ENCODE measurements at regions not wholly inside any gene's neighbourhood (a gene's known extent, or its start where the extent isn't known, plus 50 kb on each side); places are given as distances from the start of the nearest gene placed in this dataset.

- H2BK12ac ChIP-seq (ENCODE audit: low read length): no peak overlapping the region
- peak overlapping the region; percentile 11 for H3K18ac ChIP-seq (ENCODE audit: low read length)
- H2BK15ac ChIP-seq (ENCODE audit: low read length): no peak overlapping the region
- no peak overlapping the region for H3K23ac ChIP-seq (ENCODE audit: low read depth, low read length, poor library complexity)
- no peak overlapping the region for H3K14ac ChIP-seq (ENCODE audit: low read length)
- H2BK5ac ChIP-seq (ENCODE audit: low read length): peak overlapping the region; percentile 33
- H3K79me1 ChIP-seq (ENCODE audit: low read depth, low read length): no peaks in the 10 kb centered on the region
- H3K9ac ChIP-seq (ENCODE audit: low read depth, low read length, poor library complexity): no peak overlapping the region
- no CpG with 5 or more reads among the region's 4 CpGs for WGBS, 2 donors (ENCODE audit: extremely low coverage in 2 of 2, insufficient read length in 2 of 2, insufficient replicate concordance in 1 of 2)
- H3K27me3 ChIP-seq (ENCODE audit: control insufficient read depth in 3 of 3, insufficient read depth in 3 of 3, low read depth in 1 of 3, low read length in 3 of 3): no peaks in the 10 kb centered on the region
- H3K9me3 ChIP-seq (replicated peaks in 1 of 2; ENCODE audit: control insufficient read depth in 2 of 2, insufficient read depth in 1 of 2, low read depth in 1 of 2, low read length in 2 of 2): no peaks in the 10 kb centered on the region
- peak overlapping the region; percentile 33 for H2AK5ac ChIP-seq (ENCODE audit: low read depth, low read length)
- H3K4me2 ChIP-seq (ENCODE audit: insufficient read depth, low read length, poor library complexity, severe bottlenecking): no peak overlapping the region
- no peak for DNase-seq (ENCODE audit: low spot score)
- H3K4me3 ChIP-seq (ENCODE audit: low read length in 2 of 2): no peak overlapping the region
- H3K4ac ChIP-seq (ENCODE audit: low read length): no peak overlapping the region
- H3K27ac ChIP-seq (replicated peaks; ENCODE audit: low read length): no peak overlapping the region
- no peak overlapping the region for H2AFZ ChIP-seq (ENCODE audit: low read length)
- no peaks in the 10 kb centered on the region for H3K4me1 ChIP-seq (ENCODE audit: control insufficient read depth in 2 of 2, insufficient read depth in 1 of 2, low read depth in 1 of 2, low read length in 2 of 2)
- H3K36me3 ChIP-seq (replicated peaks in 1 of 2; ENCODE audit: control insufficient read depth in 2 of 2, insufficient read depth in 2 of 2, low read length in 2 of 2): no peaks in the 10 kb centered on the region
- H4K8ac ChIP-seq (ENCODE audit: low read depth, low read length): no peak overlapping the region
- no peak overlapping the region for H2BK120ac ChIP-seq (ENCODE audit: low read depth, low read length)
- no peak overlapping the region for H4K91ac ChIP-seq (ENCODE audit: low read depth, low read length, poor library complexity)
These were observed 483.2 kb upstream of the MKI67 start for GRCh38 chr10:128609460-128609859.

GRCh38 chr10:128610113-128610512, 483.9 kb upstream of the MKI67 start:
- Histone ChIP-seq H2BK120ac (ENCODE audit: low read depth, low read length) (peak overlapping the region; percentile 16), H4K8ac (ENCODE audit: low read depth, low read length) (no peak overlapping the region), H2AFZ (ENCODE audit: low read length) (no peak overlapping the region), H3K4me2 (ENCODE audit: insufficient read depth, low read length, poor library complexity, severe bottlenecking) (no peak overlapping the region), H3K18ac (ENCODE audit: low read length) (peak overlapping the region; percentile 42), H3K4me1 (ENCODE audit: control insufficient read depth in 2 of 2, insufficient read depth in 1 of 2, low read depth in 1 of 2, low read length in 2 of 2) (no peaks in the 10 kb centered on the region), H2BK15ac (ENCODE audit: low read length) (no peak overlapping the region), H3K36me3 (replicated peaks in 1 of 2; ENCODE audit: control insufficient read depth in 2 of 2, insufficient read depth in 2 of 2, low read length in 2 of 2) (no peaks in the 10 kb centered on the region), H3K23ac (ENCODE audit: low read depth, low read length, poor library complexity) (no peak overlapping the region), H3K9me3 (replicated peaks in 1 of 2; ENCODE audit: control insufficient read depth in 2 of 2, insufficient read depth in 1 of 2, low read depth in 1 of 2, low read length in 2 of 2) (no peaks in the 10 kb centered on the region), H2BK5ac (ENCODE audit: low read length) (peak overlapping the region; percentile 33), H3K27ac (replicated peaks; ENCODE audit: low read length) (no peak overlapping the region), H4K91ac (ENCODE audit: low read depth, low read length, poor library complexity) (no peak overlapping the region), H2BK12ac (ENCODE audit: low read length) (no peak overlapping the region), H3K9ac (ENCODE audit: low read depth, low read length, poor library complexity) (peak overlapping the region; percentile 34), H3K79me1 (ENCODE audit: low read depth, low read length) (no peaks in the 10 kb centered on the region), H3K4me3 (ENCODE audit: low read length in 2 of 2) (no peak overlapping the region), H3K27me3 (ENCODE audit: control insufficient read depth in 3 of 3, insufficient read depth in 3 of 3, low read depth in 1 of 3, low read length in 3 of 3) (no peaks in the 10 kb centered on the region), H3K14ac (ENCODE audit: low read length) (peak overlapping the region; percentile 67), H3K4ac (ENCODE audit: low read length) (no peak overlapping the region), H2AK5ac (ENCODE audit: low read depth, low read length) (peak overlapping the region; percentile 27)
- DNase-seq (ENCODE audit: low spot score): no peak
- WGBS, 2 donors (ENCODE audit: extremely low coverage in 2 of 2, insufficient read length in 2 of 2, insufficient replicate concordance in 1 of 2): no CpG with 5 or more reads among the region's 4 CpGs

GRCh38 chr10:128612195-128612594, 486.0 kb upstream of the MKI67 start:
- no peak overlapping the region for H2BK12ac ChIP-seq (ENCODE audit: low read length)
- no peak overlapping the region for H2AK5ac ChIP-seq (ENCODE audit: low read depth, low read length)
- H3K14ac ChIP-seq (ENCODE audit: low read length): no peak overlapping the region
- H3K27me3 ChIP-seq (ENCODE audit: control insufficient read depth in 3 of 3, insufficient read depth in 3 of 3, low read depth in 1 of 3, low read length in 3 of 3): no peaks in the 10 kb centered on the region
- H3K4me1 ChIP-seq (ENCODE audit: control insufficient read depth in 2 of 2, insufficient read depth in 1 of 2, low read depth in 1 of 2, low read length in 2 of 2): no peaks in the 10 kb centered on the region
- no peak overlapping the region for H3K4me2 ChIP-seq (ENCODE audit: insufficient read depth, low read length, poor library complexity, severe bottlenecking)
- no peaks in the 10 kb centered on the region for H3K36me3 ChIP-seq (replicated peaks in 1 of 2; ENCODE audit: control insufficient read depth in 2 of 2, insufficient read depth in 2 of 2, low read length in 2 of 2)
- WGBS, 2 donors (ENCODE audit: extremely low coverage in 2 of 2, insufficient read length in 2 of 2, insufficient replicate concordance in 1 of 2): no CpG with 5 or more reads among the region's 7 CpGs
- no peak overlapping the region for H3K18ac ChIP-seq (ENCODE audit: low read length)
- no peaks in the 10 kb centered on the region for H3K9me3 ChIP-seq (replicated peaks in 1 of 2; ENCODE audit: control insufficient read depth in 2 of 2, insufficient read depth in 1 of 2, low read depth in 1 of 2, low read length in 2 of 2)
- no peak overlapping the region for H4K8ac ChIP-seq (ENCODE audit: low read depth, low read length)
- DNase-seq (ENCODE audit: low spot score): no peak
- H2AFZ ChIP-seq (ENCODE audit: low read length): no peak overlapping the region
- no peak overlapping the region for H3K9ac ChIP-seq (ENCODE audit: low read depth, low read length, poor library complexity)
- no peak overlapping the region for H3K27ac ChIP-seq (replicated peaks; ENCODE audit: low read length)
- no peak overlapping the region for H3K4ac ChIP-seq (ENCODE audit: low read length)
- H2BK15ac ChIP-seq (ENCODE audit: low read length): no peak overlapping the region
- H3K4me3 ChIP-seq (ENCODE audit: low read length in 2 of 2): no peak overlapping the region
- H3K23ac ChIP-seq (ENCODE audit: low read depth, low read length, poor library complexity): no peak overlapping the region
- no peak overlapping the region for H2BK5ac ChIP-seq (ENCODE audit: low read length)
- H3K79me1 ChIP-seq (ENCODE audit: low read depth, low read length): no peaks in the 10 kb centered on the region
- H4K91ac ChIP-seq (ENCODE audit: low read depth, low read length, poor library complexity): no peak overlapping the region
- H2BK120ac ChIP-seq (ENCODE audit: low read depth, low read length): no peak overlapping the region

- no peak for DNase-seq (ENCODE audit: low spot score)
- H2AK5ac ChIP-seq (ENCODE audit: low read depth, low read length): peak overlapping the region; percentile 48
- H2BK12ac ChIP-seq (ENCODE audit: low read length): no peak overlapping the region
- no peak overlapping the region for H3K9ac ChIP-seq (ENCODE audit: low read depth, low read length, poor library complexity)
- no peak overlapping the region for H3K4me2 ChIP-seq (ENCODE audit: insufficient read depth, low read length, poor library complexity, severe bottlenecking)
- no peak overlapping the region for H4K8ac ChIP-seq (ENCODE audit: low read depth, low read length)
- no peaks in the 10 kb centered on the region for H3K4me1 ChIP-seq (ENCODE audit: control insufficient read depth in 2 of 2, insufficient read depth in 1 of 2, low read depth in 1 of 2, low read length in 2 of 2)
- H3K18ac ChIP-seq (ENCODE audit: low read length): peak overlapping the region; percentile 56
- H3K36me3 ChIP-seq (replicated peaks in 1 of 2; ENCODE audit: control insufficient read depth in 2 of 2, insufficient read depth in 2 of 2, low read length in 2 of 2): no peaks in the 10 kb centered on the region
- H3K23ac ChIP-seq (ENCODE audit: low read depth, low read length, poor library complexity): no peak overlapping the region
- no peak overlapping the region for H2BK120ac ChIP-seq (ENCODE audit: low read depth, low read length)
- H2AFZ ChIP-seq (ENCODE audit: low read length): no peak overlapping the region
- H3K4me3 ChIP-seq (ENCODE audit: low read length in 2 of 2): no peak overlapping the region
- no peaks in the 10 kb centered on the region for H3K9me3 ChIP-seq (replicated peaks in 1 of 2; ENCODE audit: control insufficient read depth in 2 of 2, insufficient read depth in 1 of 2, low read depth in 1 of 2, low read length in 2 of 2)
- H2BK15ac ChIP-seq (ENCODE audit: low read length): no peak overlapping the region
- H3K79me1 ChIP-seq (ENCODE audit: low read depth, low read length): no peaks in the 10 kb centered on the region
- no peak overlapping the region for H4K91ac ChIP-seq (ENCODE audit: low read depth, low read length, poor library complexity)
- no peak overlapping the region for H3K27ac ChIP-seq (replicated peaks; ENCODE audit: low read length)
- H2BK5ac ChIP-seq (ENCODE audit: low read length): peak overlapping the region; percentile 5
- H3K14ac ChIP-seq (ENCODE audit: low read length): peak overlapping the region; percentile 50
- no CpG with 5 or more reads among the region's 9 CpGs for WGBS, 2 donors (ENCODE audit: extremely low coverage in 2 of 2, insufficient read length in 2 of 2, insufficient replicate concordance in 1 of 2)
- no peaks in the 10 kb centered on the region for H3K27me3 ChIP-seq (ENCODE audit: control insufficient read depth in 3 of 3, insufficient read depth in 3 of 3, low read depth in 1 of 3, low read length in 3 of 3)
- H3K4ac ChIP-seq (ENCODE audit: low read length): no peak overlapping the region
These were observed 486.4 kb upstream of the MKI67 start for GRCh38 chr10:128612631-128613030.

Measured in neuronal stem cell (in vitro differentiated cells).